ENCODE measurements at regions not wholly inside any gene's neighbourhood (a gene's known extent, or its start where the extent isn't known, plus 50 kb on each side); places are given as distances from the start of the nearest gene placed in this dataset.
"Not testable (repeated sequence)": the region's sequence is repeated elsewhere in the genome, so short reads cannot be mapped to it uniquely, and the experiment has no call there.

GRCh38 chr2:55124682-55125081 is 74.4 kb upstream of the RTN4 start:
- not testable (repeated sequence) for DNase-seq (ENCODE audit: low spot score)

- DNase-seq (ENCODE audit: low spot score) = no peak
Observed at GRCh38 chr2:55123851-55124269, 73.6 kb upstream of the RTN4 start.

DNA sequence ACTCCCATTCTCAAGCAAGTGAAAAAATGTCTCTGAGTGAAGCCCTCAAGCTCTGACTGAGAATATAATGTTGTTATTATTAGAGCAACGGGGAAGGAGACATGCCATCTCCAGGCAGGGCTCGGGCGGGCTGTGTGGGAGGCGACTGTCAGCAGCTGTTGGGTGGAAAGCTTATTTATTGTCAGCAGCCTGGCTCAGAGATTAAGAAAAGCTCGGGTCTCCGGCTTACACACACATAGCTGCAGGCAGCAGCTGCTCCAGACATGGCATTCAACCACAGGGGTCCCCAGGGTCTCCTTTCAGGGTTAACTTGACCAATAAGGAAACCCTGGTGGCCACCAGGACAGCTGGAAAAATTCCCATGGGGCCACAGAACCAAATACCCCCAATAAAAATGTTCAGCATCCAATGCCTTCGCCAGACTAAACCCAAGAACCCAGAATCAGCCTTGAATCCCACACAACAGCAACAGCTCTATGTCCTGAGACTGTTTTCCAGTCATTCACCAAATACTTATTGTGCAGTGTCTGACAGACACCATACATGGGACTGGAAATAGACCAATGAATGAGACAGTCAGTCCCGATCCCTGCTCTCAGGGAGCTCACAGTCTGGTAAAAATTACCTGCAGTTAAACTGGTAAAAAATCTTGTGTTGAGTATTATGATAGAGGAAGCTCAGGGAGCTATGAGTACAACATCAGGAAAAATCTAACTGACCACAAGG is 70.5 kb upstream of the RTN4 start:
- peak; percentile 77 for DNase-seq (ENCODE audit: low spot score)

GRCh38 chr2:55119711-55120487 is 69.6 kb upstream of the RTN4 start:
- DNase-seq (ENCODE audit: low spot score) = no peak

- DNase-seq (ENCODE audit: low spot score) = no peak
Observed at GRCh38 chr2:55118643-55119083, 68.4 kb upstream of the RTN4 start.

DNA sequence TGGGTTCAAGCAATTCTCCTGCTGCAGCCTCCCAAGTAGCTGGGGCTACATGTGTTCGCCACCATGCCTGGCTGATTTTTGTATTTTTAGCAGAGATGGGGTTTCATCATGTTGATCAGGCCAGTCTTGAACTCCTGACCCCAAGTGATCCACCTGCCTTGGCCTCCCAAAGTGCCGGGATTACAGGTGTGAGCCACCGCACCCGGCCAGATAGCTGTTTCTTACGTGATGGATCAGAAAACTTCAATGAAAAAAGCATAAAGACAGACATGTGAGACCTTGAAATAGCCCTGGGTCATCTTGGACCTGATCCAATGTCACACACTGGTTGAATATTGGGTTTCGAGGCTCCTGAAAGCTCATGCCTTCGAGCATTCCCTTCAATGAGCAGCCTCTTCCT is 66.7 kb upstream of the RTN4 start:
- no peak for DNase-seq (ENCODE audit: low spot score)

- DNase-seq (ENCODE audit: low spot score) = no peak
Observed at GRCh38 chr2:55116598-55116964, 66.3 kb upstream of the RTN4 start.

- DNase-seq (ENCODE audit: low spot score) = no peak
Observed at GRCh38 chr2:55115761-55116597, 65.7 kb upstream of the RTN4 start.

- no peak for DNase-seq (ENCODE audit: low spot score)
Observed at GRCh38 chr2:55114597-55114996, 64.3 kb upstream of the RTN4 start.

GRCh38 chr2:55114082-55114481 is 63.8 kb upstream of the RTN4 start:
- DNase-seq (ENCODE audit: low spot score) = no peak

GRCh38 chr2:55112229-55113031 is 62.2 kb upstream of the RTN4 start:
- DNase-seq (ENCODE audit: low spot score) = peak; percentile 86

DNA sequence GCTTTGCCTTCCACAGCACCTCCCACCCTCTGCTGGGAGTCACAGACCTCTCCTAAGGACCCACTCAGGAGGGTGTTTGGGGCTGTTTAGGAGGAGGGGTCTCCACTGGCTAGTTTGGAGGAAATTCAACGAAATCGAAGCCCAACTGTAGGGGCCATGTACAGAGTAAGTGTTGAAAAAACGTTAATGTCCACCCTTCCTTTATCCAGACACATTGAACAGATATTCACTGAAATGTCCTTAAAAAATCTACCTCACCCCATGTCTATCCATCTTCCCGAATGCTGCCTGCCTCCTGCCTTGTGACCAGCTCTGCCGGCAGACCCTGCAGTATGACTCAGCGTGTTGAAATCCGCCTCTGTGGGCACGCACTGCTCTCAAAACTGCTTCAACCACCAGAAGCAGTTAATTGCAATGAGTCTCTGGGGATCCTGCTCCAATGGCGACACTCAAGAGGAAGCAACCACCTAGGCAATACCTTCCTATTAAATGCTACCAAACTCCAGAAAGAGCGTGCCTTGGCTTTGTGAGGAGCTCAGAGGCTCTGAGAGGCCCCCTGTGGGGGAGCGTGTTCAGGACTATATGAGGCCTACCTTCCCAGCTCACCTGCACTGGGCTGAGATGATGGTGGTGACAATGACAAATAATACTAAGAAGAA is 61.4 kb upstream of the RTN4 start:
- DNase-seq (ENCODE audit: low spot score) = peak; percentile 90

DNA sequence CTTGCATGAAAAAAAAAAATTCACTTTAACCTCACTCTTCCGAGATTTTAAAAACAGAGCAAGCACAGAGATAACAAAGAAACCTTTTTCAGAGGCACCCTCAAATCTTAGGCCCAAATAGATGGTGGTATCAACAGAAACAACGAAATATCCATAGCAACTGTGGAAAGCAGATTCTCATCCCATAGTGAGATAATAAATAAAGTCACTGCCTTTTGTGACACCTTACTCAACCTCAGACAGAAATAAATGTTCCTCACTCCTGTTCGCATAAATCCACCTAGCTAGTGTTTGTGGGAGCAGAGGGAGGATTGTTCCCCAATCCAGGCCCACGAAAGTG is 60.9 kb upstream of the RTN4 start:
- DNase-seq (ENCODE audit: low spot score) = no peak

- DNase-seq (ENCODE audit: low spot score) = no peak
Observed at GRCh38 chr2:55109219-55109891, 59.1 kb upstream of the RTN4 start.

- no peak for DNase-seq (ENCODE audit: low spot score)
Observed at GRCh38 chr2:55108456-55109160, 58.4 kb upstream of the RTN4 start.

GRCh38 chr2:55107436-55107835 is 57.2 kb upstream of the RTN4 start:
- DNase-seq (ENCODE audit: low spot score) = no peak

DNA sequence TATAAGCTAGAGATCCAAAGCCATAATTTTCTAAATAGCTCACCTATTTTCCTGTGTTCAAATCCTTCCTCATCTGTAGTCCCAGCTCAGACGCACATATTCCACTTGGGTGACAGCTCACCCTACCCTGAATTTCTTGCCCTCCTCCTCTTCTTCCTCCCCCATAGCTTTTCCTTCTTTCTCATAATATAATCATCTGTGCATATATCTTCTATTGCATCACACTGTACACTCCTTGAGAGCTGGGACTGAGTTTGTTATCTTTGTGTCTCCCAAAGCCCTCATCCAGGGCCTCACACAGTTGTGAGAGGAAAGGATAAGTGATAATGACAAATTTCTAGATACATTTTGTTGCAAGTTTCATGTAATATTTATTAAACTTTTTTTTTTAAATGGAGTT is 55.9 kb upstream of the RTN4 start:
- DNase-seq (ENCODE audit: low spot score) = no peak

- no peak for DNase-seq (ENCODE audit: low spot score)
Observed at GRCh38 chr2:55105456-55105855, 55.2 kb upstream of the RTN4 start.

GRCh38 chr2:55103046-55103445 is 52.8 kb upstream of the RTN4 start:
- DNase-seq (ENCODE audit: low spot score) = no peak

Measured in umbilical cord (tissue), 1 donor.